DND-41 (cell line): ENCODE measurements at regions not wholly inside any gene's neighbourhood (a gene's known extent, or its start where the extent isn't known, plus 50 kb on each side); places are given as distances from the start of the nearest gene placed in this dataset.
A peak's percentile ranks its signal among the peaks of the same experiment; 100 is the strongest.

Source experiments
- ATAC-seq: fragments of 200-7000 bp; cut with Tn5 transposase; 3 replicates; pipeline ENCODE4 v1.9.1; 2021; ENCODE audit warnings: low read depth; ENCODE audit not compliant: insufficient read depth
- DNase-seq: peaks from one replicate; pipeline ENCODE4 v3.0.0-alpha.2; 2020
- H2AFZ ChIP-seq: 2 replicates; pipeline ENCODE4 v1.6.0; 2012; ENCODE audit warnings: low read depth, low read length
- H3K27ac ChIP-seq: 2 replicates; pipeline ENCODE4 v1.5.1; 2012; ENCODE audit warnings: low read length, inconsistent platforms
- H3K27me3 ChIP-seq: fragments of 200-600 bp; sonication (generic); 2 replicates; pipeline ENCODE4 v1.6.0; 2012; ENCODE audit warnings: low read length, mild to moderate bottlenecking, inconsistent platforms; ENCODE audit not compliant: insufficient read depth, poor library complexity
- H3K36me3 ChIP-seq: 2 replicates; pipeline ENCODE4 v1.5.1; 2012; ENCODE audit warnings: low read length, inconsistent platforms; ENCODE audit not compliant: insufficient read depth
- H3K4me1 ChIP-seq: 2 replicates; pipeline ENCODE4 v1.5.1; 2012; ENCODE audit warnings: mild to moderate bottlenecking, low read length; ENCODE audit not compliant: insufficient read depth
- H3K4me2 ChIP-seq: 2 replicates; pipeline ENCODE4 v1.6.0; 2012; ENCODE audit warnings: mild to moderate bottlenecking, moderate library complexity, low read length, inconsistent platforms; ENCODE audit not compliant: insufficient read depth
- H3K4me3 ChIP-seq, 2 experiments: fragments of 200-600 bp in 1 of 2; shearing (Covaris generic) in 1 of 2; 2 replicates each; pipeline ENCODE4 v1.5.1; 2012 to 2016; ENCODE audit warnings: inconsistent platforms in 2 of 2, low read length in 2 of 2, mild to moderate bottlenecking in 2 of 2, low read depth in 1 of 2, moderate library complexity in 1 of 2
- H3K79me2 ChIP-seq: 2 replicates; pipeline ENCODE4 v1.6.0; 2012; ENCODE audit warnings: low read length, inconsistent platforms; ENCODE audit not compliant: insufficient read depth
- H3K9ac ChIP-seq: 2 replicates; pipeline ENCODE4 v1.6.0; 2012; ENCODE audit warnings: low read depth, mild to moderate bottlenecking, inconsistent platforms, low read length, moderate library complexity
- H3K9me3 ChIP-seq: 2 replicates; pipeline ENCODE4 v1.5.1; 2012; ENCODE audit warnings: low read length, moderate library complexity, mild to moderate bottlenecking, inconsistent platforms; ENCODE audit not compliant: insufficient read depth, severe bottlenecking
- H4K20me1 ChIP-seq: 2 replicates; pipeline ENCODE4 v1.6.0; 2012; ENCODE audit warnings: low read length; ENCODE audit not compliant: insufficient read depth
- CTCF ChIP-seq: IDR thresholded peaks from 2 replicates; pipeline ENCODE4 v1.5.1; 2012; ENCODE audit warnings: borderline replicate concordance, low read length, moderate library complexity, mild to moderate bottlenecking; ENCODE audit not compliant: poor library complexity, severe bottlenecking; ENCODE audit errors: extremely low read depth
- EZH2 ChIP-seq: IDR thresholded peaks from 3 replicates; pipeline ENCODE4 v1.6.1; 2012; ENCODE audit warnings: borderline replicate concordance, low read depth, mild to moderate bottlenecking, moderate library complexity, low read length, inconsistent platforms; ENCODE audit not compliant: severe bottlenecking

DNA sequence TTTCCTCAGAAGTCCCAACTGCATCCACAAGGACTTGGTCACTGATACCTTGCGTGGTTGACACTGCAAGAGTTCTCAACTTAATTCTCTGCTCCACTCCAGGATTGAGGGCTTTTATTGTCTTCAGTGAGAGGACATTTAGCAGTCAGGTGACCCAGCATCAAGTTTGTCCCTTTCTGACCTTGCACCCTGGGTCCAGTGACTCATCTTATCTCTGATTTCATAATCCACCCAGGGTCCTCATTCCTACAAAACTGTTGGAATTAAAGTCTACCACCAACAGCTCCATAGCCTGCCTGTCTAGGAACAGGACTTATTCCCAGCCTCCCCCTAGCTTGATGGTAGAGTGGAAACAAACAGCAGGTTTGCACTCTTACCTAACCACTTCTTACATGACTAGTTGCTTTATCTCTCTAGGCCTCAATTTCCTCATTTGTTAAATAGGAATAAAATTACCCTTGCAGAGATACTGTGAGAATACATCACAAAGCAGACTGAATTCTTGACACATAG, 151.3 kb upstream of the LPP start:
- DNase-seq (no peak), ATAC-seq (no peak)
- H3K36me3 ChIP-seq, result no peaks in the 10 kb centered on the region
- H3K4me3 ChIP-seq, result no peak overlapping the region
- no peak for TF ChIP-seq CTCF
- no peaks in the 10 kb centered on the region for H3K27me3 ChIP-seq
- no peaks in the 10 kb centered on the region for H3K79me2 ChIP-seq
- peaks cover 49% of the 10 kb centered on the region for H3K4me1 ChIP-seq
- H3K9me3 ChIP-seq, result no peaks in the 10 kb centered on the region
- H3K27ac ChIP-seq, result peak overlapping the region; percentile 24
- no peak overlapping the region for H3K9ac ChIP-seq
- H4K20me1 ChIP-seq, result no peaks in the 10 kb centered on the region
- no peak overlapping the region for H3K4me2 ChIP-seq
- no peak overlapping the region for H2AFZ ChIP-seq

DNA sequence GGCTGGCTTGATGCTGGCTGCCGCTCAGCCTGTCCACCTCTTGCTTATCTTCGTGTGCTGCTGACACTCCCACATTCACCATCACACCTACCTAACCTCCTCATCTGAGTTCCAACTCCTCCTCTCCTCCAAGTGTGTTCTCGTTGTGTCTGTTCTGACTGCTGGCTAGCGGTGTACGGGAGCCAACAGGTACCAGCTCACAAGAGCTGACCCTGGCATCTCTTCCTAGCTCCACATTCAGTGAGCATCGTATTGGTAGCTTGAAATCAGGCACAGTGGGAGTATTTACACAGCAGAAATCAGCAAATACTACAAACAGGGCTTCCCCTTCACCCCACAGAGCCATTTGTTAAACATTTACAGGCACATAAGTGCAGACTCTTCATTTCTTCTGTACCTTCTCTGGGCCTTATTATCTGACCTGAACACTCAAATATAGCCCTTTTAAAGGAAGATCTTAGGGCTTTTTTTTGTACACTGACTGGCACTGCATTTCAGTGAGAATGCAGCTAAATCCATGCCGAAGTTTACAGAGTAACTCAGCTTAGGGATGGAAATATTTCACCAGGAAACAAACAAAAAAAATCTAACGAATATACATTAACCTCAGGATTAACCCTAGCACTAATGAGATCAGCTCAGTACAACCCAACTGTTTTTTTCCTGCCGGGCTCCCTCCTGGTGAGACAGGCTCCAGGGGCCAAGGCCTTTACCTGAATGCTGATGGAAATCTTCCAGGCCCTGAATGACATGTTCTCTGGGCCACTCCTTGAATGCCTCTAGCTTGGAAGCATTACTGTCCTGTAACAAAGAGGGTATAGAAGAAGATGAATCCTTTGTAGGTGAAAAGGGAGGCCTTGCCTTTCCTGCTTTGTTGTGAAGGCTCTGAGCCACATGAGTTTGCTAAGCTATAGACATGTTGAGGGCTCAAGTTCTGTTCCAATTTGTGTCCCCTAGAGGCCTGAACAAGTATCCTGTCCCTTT, 150.5 kb upstream of the LPP start:
- H3K4me3 ChIP-seq, result no peak overlapping the region
- peaks cover 41% of the 10 kb centered on the region for H3K4me1 ChIP-seq
- peak overlapping the region; percentile 44 for H3K27ac ChIP-seq
- no peaks in the 10 kb centered on the region for H3K36me3 ChIP-seq
- TF ChIP-seq EZH2 (no peak), CTCF (no peak)
- H3K4me2 ChIP-seq, result no peak overlapping the region
- ATAC-seq (no peak), DNase-seq (no peak)
- H3K79me2 ChIP-seq, result no peaks in the 10 kb centered on the region
- no peaks in the 10 kb centered on the region for H4K20me1 ChIP-seq
- no peak overlapping the region for H3K9ac ChIP-seq
- H3K27me3 ChIP-seq, result no peaks in the 10 kb centered on the region
- H2AFZ ChIP-seq, result 0 out of 2 replicates have a peak overlapping the region, but pooled peaks have one; percentile 5
- H3K9me3 ChIP-seq, result no peaks in the 10 kb centered on the region

GRCh38 chr3:188006726-188007393, 147.1 kb upstream of the LPP start:
- H3K4me1 ChIP-seq, result peaks cover 8% of the 10 kb centered on the region
- no peak overlapping the region for H3K4me2 ChIP-seq
- DNase-seq (no peak), ATAC-seq (peak; percentile 30)
- TF ChIP-seq CTCF (no peak), EZH2 (no peak)
- no peaks in the 10 kb centered on the region for H3K79me2 ChIP-seq
- peak overlapping the region; percentile 7; the same call in 1 of the 2 replicates for H2AFZ ChIP-seq
- H3K27ac ChIP-seq, result no peak overlapping the region; the same call in 1 of the 2 replicates
- no peaks in the 10 kb centered on the region for H3K27me3 ChIP-seq
- H3K36me3 ChIP-seq, result no peaks in the 10 kb centered on the region
- no peak overlapping the region for H3K4me3 ChIP-seq
- no peak overlapping the region for H3K9ac ChIP-seq
- no peaks in the 10 kb centered on the region for H3K9me3 ChIP-seq
- no peaks in the 10 kb centered on the region for H4K20me1 ChIP-seq
